ENCODE measurements at regions not wholly inside any gene's neighbourhood (a gene's known extent, or its start where the extent isn't known, plus 50 kb on each side); places are given as distances from the start of the nearest gene placed in this dataset.

- H3K9me3 ChIP-seq (ENCODE audit: control insufficient read depth, insufficient read depth, low read length) = no peaks in the 10 kb centered on the region
- H3K27ac ChIP-seq (ENCODE audit: low read depth, low read length) = no peak overlapping the region
- H4K20me1 ChIP-seq (ENCODE audit: control insufficient read depth, insufficient read depth, low read depth, low read length) = no peaks in the 10 kb centered on the region
- no peaks in the 10 kb centered on the region for H3K9me2 ChIP-seq (replicated peaks; ENCODE audit: control insufficient read depth, low read length)
- H3F3A ChIP-seq (ENCODE audit: control insufficient read depth, insufficient read depth) = no peaks in the 10 kb centered on the region
- no peaks in the 10 kb centered on the region for H3K4me1 ChIP-seq (ENCODE audit: control insufficient read depth, low read length)
- no peaks in the 10 kb centered on the region for H3K79me2 ChIP-seq (ENCODE audit: control insufficient read depth, low read length)
- H3K4me2 ChIP-seq (ENCODE audit: low read length) = no peak overlapping the region
- no peaks in the 10 kb centered on the region for H3K27me3 ChIP-seq (ENCODE audit: control insufficient read depth, low read length)
- TF ChIP-seq EZH2phosphoT487 (IDR thresholded peaks at IDR 0.05; ENCODE audit: borderline replicate concordance, low read length) (no peak), CTCF (IDR thresholded peaks at IDR 0.05; ENCODE audit: low read depth, low read length, poor library complexity, severe bottlenecking) (no peak)
- no peak overlapping the region for H3K4me3 ChIP-seq (ENCODE audit: low read length)
- H3K36me3 ChIP-seq (ENCODE audit: control insufficient read depth, low read length) = no peaks in the 10 kb centered on the region
Observed at GRCh38 chr18:67608615-67609273, 92.2 kb upstream of the DSEL start.

GRCh38 chr18:67608191-67608590 is 91.7 kb upstream of the DSEL start:
- TF ChIP-seq CTCF (IDR thresholded peaks at IDR 0.05; ENCODE audit: low read depth, low read length, poor library complexity, severe bottlenecking) (no peak), EZH2phosphoT487 (IDR thresholded peaks at IDR 0.05; ENCODE audit: borderline replicate concordance, low read length) (no peak)
- H3K9me3 ChIP-seq (ENCODE audit: control insufficient read depth, insufficient read depth, low read length) = no peaks in the 10 kb centered on the region

GRCh38 chr18:67600181-67601180 is 84.0 kb upstream of the DSEL start:
- H3F3A ChIP-seq (ENCODE audit: control insufficient read depth, insufficient read depth) = no peaks in the 10 kb centered on the region
- no peak for TF ChIP-seq EZH2phosphoT487 (IDR thresholded peaks at IDR 0.05; ENCODE audit: borderline replicate concordance, low read length)
- no peak for TF ChIP-seq CTCF (IDR thresholded peaks at IDR 0.05; ENCODE audit: low read depth, low read length, poor library complexity, severe bottlenecking)
- no peaks in the 10 kb centered on the region for H3K9me2 ChIP-seq (replicated peaks; ENCODE audit: control insufficient read depth, low read length)
- no peaks in the 10 kb centered on the region for H3K27me3 ChIP-seq (ENCODE audit: control insufficient read depth, low read length)
- H3K36me3 ChIP-seq (ENCODE audit: control insufficient read depth, low read length) = no peaks in the 10 kb centered on the region
- no peak overlapping the region for H3K4me3 ChIP-seq (ENCODE audit: low read length)
- H3K4me2 ChIP-seq (ENCODE audit: low read length) = no peak overlapping the region
- H4K20me1 ChIP-seq (ENCODE audit: control insufficient read depth, insufficient read depth, low read depth, low read length) = no peaks in the 10 kb centered on the region
- H3K9me3 ChIP-seq (ENCODE audit: control insufficient read depth, insufficient read depth, low read length) = no peaks in the 10 kb centered on the region
- H3K79me2 ChIP-seq (ENCODE audit: control insufficient read depth, low read length) = no peaks in the 10 kb centered on the region
- peaks cover 20% of the 10 kb centered on the region for H3K4me1 ChIP-seq (ENCODE audit: control insufficient read depth, low read length)
- no peak overlapping the region for H3K27ac ChIP-seq (ENCODE audit: low read depth, low read length)

More at GRCh38 chr18:67608191-67608590, 91.7 kb upstream of the DSEL start:
- no peaks in the 10 kb centered on the region for H3F3A ChIP-seq (ENCODE audit: control insufficient read depth, insufficient read depth)
- H3K36me3 ChIP-seq (ENCODE audit: control insufficient read depth, low read length) = no peaks in the 10 kb centered on the region
- H3K9me2 ChIP-seq (replicated peaks; ENCODE audit: control insufficient read depth, low read length) = no peaks in the 10 kb centered on the region
- H3K4me1 ChIP-seq (ENCODE audit: control insufficient read depth, low read length) = no peaks in the 10 kb centered on the region
- H3K4me2 ChIP-seq (ENCODE audit: low read length) = no peak overlapping the region
- no peaks in the 10 kb centered on the region for H3K27me3 ChIP-seq (ENCODE audit: control insufficient read depth, low read length)
- no peaks in the 10 kb centered on the region for H3K79me2 ChIP-seq (ENCODE audit: control insufficient read depth, low read length)
- no peak overlapping the region for H3K4me3 ChIP-seq (ENCODE audit: low read length)
- no peak overlapping the region for H3K27ac ChIP-seq (ENCODE audit: low read depth, low read length)
- H4K20me1 ChIP-seq (ENCODE audit: control insufficient read depth, insufficient read depth, low read depth, low read length) = no peaks in the 10 kb centered on the region
